Suppressor macrophage treated with lipopolysaccharide for 1 hour (primary cell): ENCODE measurements at regions not wholly inside any gene's neighbourhood (a gene's known extent, or its start where the extent isn't known, plus 50 kb on each side); places are given as distances from the start of the nearest gene placed in this dataset.

ENCODE experiments used
- DNase-seq, 3 donors: peaks; one replicate each; pipeline ENCODE4 v3.0.0-alpha.2; 2020 to 2022

- DNase-seq: no peak
Measured at GRCh38 chr1:60503266-60503925, 429.8 kb upstream of the C1orf87 start.

- DNase-seq: no peak
Measured at GRCh38 chr1:60502506-60502905, 428.9 kb upstream of the C1orf87 start.

GRCh38 chr1:60489916-60490480 is 416.4 kb upstream of the C1orf87 start:
- peak in 1 of 3 donors; percentile 18 for DNase-seq

- DNase-seq: no peak
Measured at GRCh38 chr1:60488847-60489246, 415.3 kb upstream of the C1orf87 start.

GRCh38 chr1:60487565-60488345 is 414.2 kb upstream of the C1orf87 start:
- DNase-seq: no peak

- DNase-seq: no peak
Measured at GRCh38 chr1:60483509-60483908, 409.9 kb upstream of the C1orf87 start.

- DNase-seq: no peak
Measured at GRCh38 chr1:60470246-60470645, 396.7 kb upstream of the C1orf87 start.

- DNase-seq: no peak
Measured at GRCh38 chr1:60463786-60464185, 390.2 kb upstream of the C1orf87 start.

- DNase-seq: no peak
Measured at GRCh38 chr1:60463146-60463545, 389.6 kb upstream of the C1orf87 start.

- DNase-seq: no peak
Measured at GRCh38 chr1:60461925-60462595, 388.5 kb upstream of the C1orf87 start.

GRCh38 chr1:60458111-60458510 is 384.5 kb upstream of the C1orf87 start:
- DNase-seq: no peak

GRCh38 chr1:60449876-60450275 is 376.3 kb upstream of the C1orf87 start:
- no peak for DNase-seq

GRCh38 chr1:60448850-60449249 is 375.3 kb upstream of the C1orf87 start:
- DNase-seq: no peak

GRCh38 chr1:60444680-60445079 is 371.1 kb upstream of the C1orf87 start:
- no peak for DNase-seq

- DNase-seq: no peak
Measured at GRCh38 chr1:60436186-60436585, 362.6 kb upstream of the C1orf87 start.

- no peak for DNase-seq
Measured at GRCh38 chr1:60431593-60431992, 358.0 kb upstream of the C1orf87 start.

- no peak for DNase-seq
Measured at GRCh38 chr1:60430375-60430774, 356.8 kb upstream of the C1orf87 start.

GRCh38 chr1:60428127-60428526 is 354.6 kb upstream of the C1orf87 start:
- DNase-seq: no peak

- DNase-seq: no peak
Measured at GRCh38 chr1:60427701-60428100, 354.1 kb upstream of the C1orf87 start.

GRCh38 chr1:60427194-60427593 is 353.6 kb upstream of the C1orf87 start:
- no peak for DNase-seq

GRCh38 chr1:60425528-60425927 is 352.0 kb upstream of the C1orf87 start:
- DNase-seq: peak in 1 of 3 donors; percentile 10

- DNase-seq: no peak
Measured at GRCh38 chr1:60423146-60423780, 349.7 kb upstream of the C1orf87 start.

GRCh38 chr1:60421965-60422364 is 348.4 kb upstream of the C1orf87 start:
- no peak for DNase-seq
